Loucy (cell line): ENCODE measurements at regions not wholly inside any gene's neighbourhood (a gene's known extent, or its start where the extent isn't known, plus 50 kb on each side); places are given as distances from the start of the nearest gene placed in this dataset.

Source experiments
- H2AFZ ChIP-seq: fragments of 200-600 bp; sonication (generic); 2 replicates; pipeline ENCODE4 v1.6.0; 2016; ENCODE audit warnings: antibody characterized with exemption, mild to moderate bottlenecking, low read length, moderate library complexity
- H3F3A ChIP-seq: fragments of 200-600 bp; 2 replicates; pipeline ENCODE4 v1.6.0; 2016; ENCODE audit warnings: antibody characterized with exemption, low read depth, mild to moderate bottlenecking
- H3K27me3 ChIP-seq: fragments of 200-600 bp; sonication (generic); 2 replicates; pipeline ENCODE4 v1.6.1; 2014; ENCODE audit warnings: low read length, mild to moderate bottlenecking; ENCODE audit not compliant: insufficient read depth, poor library complexity, severe bottlenecking
- H3K36me3 ChIP-seq: fragments of 200-600 bp; sonication (generic); 2 replicates; pipeline ENCODE4 v1.6.1; 2016; ENCODE audit warnings: low read length; ENCODE audit not compliant: insufficient read depth
- H3K4me1 ChIP-seq: fragments of 200-600 bp; sonication (generic); 2 replicates; pipeline ENCODE4 v1.5.1; 2014; ENCODE audit warnings: low read length, mild to moderate bottlenecking; ENCODE audit not compliant: insufficient read depth, poor library complexity, severe bottlenecking
- H3K4me2 ChIP-seq: fragments of 200-600 bp; sonication (generic); 2 replicates; pipeline ENCODE4 v1.6.0; 2014; ENCODE audit warnings: antibody characterized with exemption, low read length, low read depth, mild to moderate bottlenecking; ENCODE audit not compliant: poor library complexity, severe bottlenecking
- H3K4me3 ChIP-seq: fragments of 200-600 bp; sonication (generic); 2 replicates; pipeline ENCODE4 v1.5.1; 2014; ENCODE audit warnings: low read length, mild to moderate bottlenecking, mixed read lengths; ENCODE audit not compliant: poor library complexity, severe bottlenecking
- H3K79me2 ChIP-seq: fragments of 200-600 bp; sonication (generic); 2 replicates; pipeline ENCODE4 v1.6.1; 2014; ENCODE audit warnings: low read length; ENCODE audit not compliant: insufficient read depth
- H3K9ac ChIP-seq: fragments of 200-600 bp; sonication (generic); 2 replicates; pipeline ENCODE4 v1.6.0; 2014; ENCODE audit warnings: mild to moderate bottlenecking, low read depth, low read length, moderate library complexity; ENCODE audit not compliant: poor library complexity, severe bottlenecking
- H3K9me2 ChIP-seq: fragments of 200-600 bp; sonication (generic); replicated peaks from 2 replicates; pipeline ENCODE4 v1.6.1; 2016; ENCODE audit warnings: low read depth, low read length, mixed read lengths
- H3K9me3 ChIP-seq: fragments of 200-600 bp; sonication (generic); 2 replicates; pipeline ENCODE4 v1.6.1; 2014; ENCODE audit warnings: mild to moderate bottlenecking, antibody characterized with exemption, low read length, low read depth; ENCODE audit not compliant: insufficient read depth
- H4K20me1 ChIP-seq: fragments of 200-600 bp; sonication (generic); 2 replicates; pipeline ENCODE4 v1.6.0; 2014; ENCODE audit warnings: antibody characterized with exemption, low read length, mild to moderate bottlenecking; ENCODE audit not compliant: insufficient read depth, poor library complexity, severe bottlenecking
- EZH2phosphoT487 ChIP-seq: fragments of 200-600 bp; IDR thresholded peaks from 2 replicates; pipeline ENCODE4 v1.6.1; 2018; ENCODE audit warnings: antibody characterized with exemption, mild to moderate bottlenecking, moderate library complexity, borderline replicate concordance
- TF ChIP-seq, protein P1 (sequence below): fragments of 200-600 bp; sonication (generic); conservative IDR thresholded peaks from 2 replicates; pipeline ENCODE4 v1.5.1; 2014; ENCODE audit warnings: mild to moderate bottlenecking, antibody characterized with exemption, low read length

DNA sequence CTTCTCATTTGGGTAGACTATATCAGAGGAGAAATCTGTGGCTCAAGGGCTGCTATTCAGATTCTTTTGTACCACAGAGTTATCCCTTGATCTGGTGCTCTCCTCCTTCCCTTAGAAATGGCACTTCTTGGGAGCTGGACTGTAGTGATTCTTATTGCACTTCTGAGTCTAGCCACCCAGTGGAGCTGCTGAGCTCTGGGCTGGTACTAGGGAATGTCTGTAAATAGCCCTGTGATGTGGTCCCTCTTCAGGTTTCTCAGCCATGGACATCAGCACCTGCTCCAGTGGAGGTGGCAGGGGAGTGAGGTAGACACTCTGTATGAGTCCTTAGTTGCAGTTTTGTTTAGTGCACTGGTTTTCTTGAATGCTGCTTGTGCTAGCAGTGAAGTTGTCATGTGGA is 1292.6 kb downstream of the SI start:
- H3K79me2 ChIP-seq = no peaks in the 10 kb centered on the region
- no peaks in the 10 kb centered on the region for H4K20me1 ChIP-seq
- no peaks in the 10 kb centered on the region for H3K27me3 ChIP-seq
- no peaks in the 10 kb centered on the region for H3K4me1 ChIP-seq
- TF ChIP-seq, protein P1, sequence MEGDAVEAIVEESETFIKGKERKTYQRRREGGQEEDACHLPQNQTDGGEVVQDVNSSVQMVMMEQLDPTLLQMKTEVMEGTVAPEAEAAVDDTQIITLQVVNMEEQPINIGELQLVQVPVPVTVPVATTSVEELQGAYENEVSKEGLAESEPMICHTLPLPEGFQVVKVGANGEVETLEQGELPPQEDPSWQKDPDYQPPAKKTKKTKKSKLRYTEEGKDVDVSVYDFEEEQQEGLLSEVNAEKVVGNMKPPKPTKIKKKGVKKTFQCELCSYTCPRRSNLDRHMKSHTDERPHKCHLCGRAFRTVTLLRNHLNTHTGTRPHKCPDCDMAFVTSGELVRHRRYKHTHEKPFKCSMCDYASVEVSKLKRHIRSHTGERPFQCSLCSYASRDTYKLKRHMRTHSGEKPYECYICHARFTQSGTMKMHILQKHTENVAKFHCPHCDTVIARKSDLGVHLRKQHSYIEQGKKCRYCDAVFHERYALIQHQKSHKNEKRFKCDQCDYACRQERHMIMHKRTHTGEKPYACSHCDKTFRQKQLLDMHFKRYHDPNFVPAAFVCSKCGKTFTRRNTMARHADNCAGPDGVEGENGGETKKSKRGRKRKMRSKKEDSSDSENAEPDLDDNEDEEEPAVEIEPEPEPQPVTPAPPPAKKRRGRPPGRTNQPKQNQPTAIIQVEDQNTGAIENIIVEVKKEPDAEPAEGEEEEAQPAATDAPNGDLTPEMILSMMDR = peak; percentile 49
- TF ChIP-seq EZH2phosphoT487 = no peak
- no peak overlapping the region for H3K9ac ChIP-seq
- no peak overlapping the region for H2AFZ ChIP-seq
- H3K4me3 ChIP-seq = no peak overlapping the region
- no peaks in the 10 kb centered on the region for H3K9me3 ChIP-seq
- H3K9me2 ChIP-seq = no peaks in the 10 kb centered on the region
- no peaks in the 10 kb centered on the region for H3F3A ChIP-seq
- no peaks in the 10 kb centered on the region for H3K36me3 ChIP-seq
- H3K4me2 ChIP-seq = no peak overlapping the region

- Histone ChIP-seq H2AFZ (no peak overlapping the region), H4K20me1 (no peaks in the 10 kb centered on the region), H3F3A (no peaks in the 10 kb centered on the region), H3K9me3 (no peaks in the 10 kb centered on the region), H3K79me2 (no peaks in the 10 kb centered on the region), H3K9ac (no peak overlapping the region), H3K9me2 (no peaks in the 10 kb centered on the region), H3K4me2 (no peak overlapping the region), H3K36me3 (no peaks in the 10 kb centered on the region), H3K4me1 (no peaks in the 10 kb centered on the region), H3K27me3 (no peaks in the 10 kb centered on the region), H3K4me3 (no peak overlapping the region)
- TF ChIP-seq, protein P1 = no peak
- TF ChIP-seq EZH2phosphoT487 = no peak
Observed at GRCh38 chr3:163779396-163780344, 1298.6 kb downstream of the SI start.

DNA sequence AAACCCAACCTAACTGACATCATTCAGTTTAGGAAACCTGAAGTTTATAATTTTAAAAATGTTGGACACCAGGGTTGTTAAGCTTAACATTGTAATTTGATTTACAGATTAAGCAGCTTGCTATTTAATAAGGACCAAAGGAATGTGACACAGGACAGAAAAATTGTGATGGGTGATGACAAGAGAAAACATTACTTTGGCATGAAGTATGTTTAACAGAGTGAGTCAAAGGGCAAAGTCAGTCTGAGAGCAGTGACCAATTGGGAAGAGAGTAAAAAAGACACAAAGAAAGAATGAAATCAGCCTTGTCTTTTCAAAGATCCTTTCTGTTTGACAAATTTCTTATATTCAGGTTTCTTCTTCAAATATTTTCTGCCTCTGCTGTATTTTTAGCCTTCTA is 1301.6 kb downstream of the SI start:
- H3F3A ChIP-seq = no peaks in the 10 kb centered on the region
- TF ChIP-seq, protein P1 = no peak
- TF ChIP-seq EZH2phosphoT487 = no peak
- H3K9me2 ChIP-seq = no peaks in the 10 kb centered on the region
- no peaks in the 10 kb centered on the region for H3K9me3 ChIP-seq
- H3K9ac ChIP-seq = no peak overlapping the region
- H3K79me2 ChIP-seq = no peaks in the 10 kb centered on the region
- H4K20me1 ChIP-seq = no peaks in the 10 kb centered on the region
- H3K36me3 ChIP-seq = no peaks in the 10 kb centered on the region
- no peak overlapping the region for H3K4me2 ChIP-seq
- H2AFZ ChIP-seq = no peak overlapping the region
- H3K4me3 ChIP-seq = no peak overlapping the region
- H3K27me3 ChIP-seq = no peaks in the 10 kb centered on the region
- no peaks in the 10 kb centered on the region for H3K4me1 ChIP-seq
